Esophagus muscularis mucosa (tissue), 4 donors: ENCODE measurements at regions not wholly inside any gene's neighbourhood (a gene's known extent, or its start where the extent isn't known, plus 50 kb on each side); places are given as distances from the start of the nearest gene placed in this dataset.

Experiments
- DNase-seq: peaks from one replicate; pipeline ENCODE4 v3.0.0-alpha.2; 2017; ENCODE audit errors: extremely low spot score
- H3K27ac ChIP-seq, 4 donors: fragments of 200-600 bp; sonication (generic); replicated peaks in 1 of 4; 1 replicate in 3 of 4; 2 replicates in 1 of 4; pipeline ENCODE4 v1.5.1; 2016 to 2019; ENCODE audit warnings: mild to moderate bottlenecking in 1 of 4
- H3K27me3 ChIP-seq, 4 donors: fragments of 200-600 bp; sonication (generic); one replicate each; pipeline versions ENCODE4 v1.5.1 to v1.6.0; 2016 to 2019
- H3K36me3 ChIP-seq, 4 donors: fragments of 200-600 bp; sonication (generic); one replicate each; pipeline ENCODE4 v1.5.1; 2016 to 2019
- H3K4me1 ChIP-seq, 4 donors: fragments of 200-600 bp; sonication (generic); one replicate each; pipeline ENCODE4 v1.5.1; 2016 to 2019
- H3K4me3 ChIP-seq, 4 donors: fragments of 200-600 bp; sonication (generic); 1 replicate in 2 of 4; 2 replicates in 2 of 4; pipeline ENCODE4 v1.5.1; 2016 to 2019; ENCODE audit warnings: mild to moderate bottlenecking in 4 of 4, moderate library complexity in 1 of 4
- H3K9me3 ChIP-seq, 4 donors: fragments of 200-600 bp; sonication (generic); 1 replicate in 3 of 4; 2 replicates in 1 of 4; pipeline ENCODE4 v1.5.1; 2016 to 2019
- CTCF ChIP-seq, 3 experiments: fragments of 200-600 bp in 2 of 3; fragments of 450-650 bp in 1 of 3; sonication (generic) in 2 of 3; IDR thresholded peaks; one replicate each; pipeline ENCODE4 v1.5.1; 2017 to 2019; ENCODE audit warnings: antibody characterized with exemption in 3 of 3, mild to moderate bottlenecking in 2 of 3, moderate library complexity in 1 of 3
- EP300 ChIP-seq: sonication (generic); formaldehyde crosslinking; IDR thresholded peaks from one replicate; pipeline ENCODE4 v1.6.1; 2017; ENCODE audit warnings: antibody characterized with exemption
- POLR2A ChIP-seq: fragments of 450-650 bp; IDR thresholded peaks from one replicate; pipeline ENCODE4 v1.6.1; 2017; ENCODE audit warnings: antibody characterized with exemption, moderate library complexity, mild to moderate bottlenecking, low read depth
- POLR2AphosphoS5 ChIP-seq, 2 donors: sonication (generic); formaldehyde crosslinking; IDR thresholded peaks; one replicate each; pipeline ENCODE4 v1.6.1; 2017; ENCODE audit warnings: antibody characterized with exemption in 2 of 2
- WGBS: methylation state at CpG from one replicate; pipeline ENCODE4 v1.1.5; 2018; 5-methylcytosine and 5-hydroxymethylcytosine counted together
- intact Hi-C: fragments of 100-400 bp; cut with DNase I; formaldehyde crosslinking; loops from one replicate; pipeline ENCODE4 v1.15.1; 2023

- H3K27me3 ChIP-seq, result no peaks in the 10 kb centered on the region
- no peaks in the 10 kb centered on the region for H3K9me3 ChIP-seq
- peak; percentile 75 for DNase-seq
- TF ChIP-seq EP300 (no peak), CTCF (IDR thresholded peaks at IDR 0.05) (no peak), POLR2AphosphoS5 (IDR thresholded peaks at IDR 0.05) (no peak)
- intact Hi-C loops, result no loop called here
- no peak overlapping the region for H3K4me3 ChIP-seq
- WGBS, result 69% methylated on average over 9 of the region's 9 CpGs
- H3K4me1 ChIP-seq, result peaks cover 17 to 21% (median 20%) of the 10 kb centered on the region in 4 donors
- no peaks in the 10 kb centered on the region for H3K36me3 ChIP-seq
- peak overlapping the region in 2 of 4 donors; percentile 53 to 65 for H3K27ac ChIP-seq
These were observed 174.8 kb upstream of the KLF3 start for GRCh38 chr4:38489011-38489861.

GRCh38 chr4:38489924-38490639 is 173.9 kb upstream of the KLF3 start:
- H3K4me1 ChIP-seq, result peaks cover 17 to 21% (median 20%) of the 10 kb centered on the region in 4 donors
- H3K27me3 ChIP-seq, result no peaks in the 10 kb centered on the region
- peak; percentile 70 for DNase-seq
- TF ChIP-seq POLR2AphosphoS5 (IDR thresholded peaks at IDR 0.05), result peak in 1 of 2 donors; percentile 40
- no peak for TF ChIP-seq EP300
- no peak for TF ChIP-seq POLR2A
- no peak for TF ChIP-seq CTCF (IDR thresholded peaks at IDR 0.05)
- H3K36me3 ChIP-seq, result no peaks in the 10 kb centered on the region
- intact Hi-C loops, result no loop called here
- no peaks in the 10 kb centered on the region for H3K9me3 ChIP-seq
- WGBS, result 38% methylated on average over 7 of the region's 7 CpGs
- no peak overlapping the region for H3K4me3 ChIP-seq
- peak overlapping the region in 3 of 4 donors; percentile 42 to 65 (median 53) for H3K27ac ChIP-seq

DNA sequence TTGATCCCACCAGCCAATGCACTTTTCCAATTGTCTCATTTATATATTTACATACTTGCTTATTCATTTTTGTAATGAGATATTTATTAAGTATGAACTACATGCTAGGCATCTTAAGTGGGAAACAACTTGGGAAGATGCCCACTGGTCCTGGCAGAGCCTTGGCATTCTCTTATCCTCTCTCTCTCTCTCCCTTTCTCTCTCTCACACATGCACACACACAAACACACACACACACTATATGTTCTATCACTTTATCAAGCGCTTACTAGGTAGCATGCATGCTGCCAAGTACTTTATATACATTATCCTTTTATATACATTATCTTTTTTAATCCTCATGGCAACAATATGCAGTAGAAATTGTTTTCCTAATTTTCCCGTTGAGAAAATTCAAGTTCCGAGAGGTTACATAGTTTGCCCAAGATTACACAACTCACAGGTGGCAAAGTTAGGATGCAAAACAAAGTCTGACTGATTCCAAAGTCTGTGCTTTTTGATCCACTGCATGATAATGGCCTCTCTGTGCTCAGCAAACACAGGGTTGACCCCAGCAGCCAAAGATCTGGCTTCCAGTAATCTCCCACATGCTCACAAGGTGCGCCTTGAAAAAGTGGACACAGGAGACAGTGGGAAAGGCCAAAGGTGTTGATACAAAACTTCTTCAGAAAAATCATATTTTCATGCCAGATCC is 173.1 kb upstream of the KLF3 start:
- no peaks in the 10 kb centered on the region for H3K9me3 ChIP-seq
- 83% methylated on average over 4 of the region's 4 CpGs for WGBS
- peaks cover 17 to 21% (median 20%) of the 10 kb centered on the region in 4 donors for H3K4me1 ChIP-seq
- intact Hi-C loops, result no loop called here
- H3K27me3 ChIP-seq, result no peaks in the 10 kb centered on the region
- H3K4me3 ChIP-seq, result no peak overlapping the region
- no peak for TF ChIP-seq POLR2AphosphoS5 (IDR thresholded peaks at IDR 0.05)
- TF ChIP-seq POLR2A, result no peak
- no peak for TF ChIP-seq EP300
- no peak for TF ChIP-seq CTCF (IDR thresholded peaks at IDR 0.05)
- peak; percentile 72 for DNase-seq
- H3K27ac ChIP-seq, result peak overlapping the region in 2 of 4 donors; percentile 53 to 65
- H3K36me3 ChIP-seq, result no peaks in the 10 kb centered on the region

DNA sequence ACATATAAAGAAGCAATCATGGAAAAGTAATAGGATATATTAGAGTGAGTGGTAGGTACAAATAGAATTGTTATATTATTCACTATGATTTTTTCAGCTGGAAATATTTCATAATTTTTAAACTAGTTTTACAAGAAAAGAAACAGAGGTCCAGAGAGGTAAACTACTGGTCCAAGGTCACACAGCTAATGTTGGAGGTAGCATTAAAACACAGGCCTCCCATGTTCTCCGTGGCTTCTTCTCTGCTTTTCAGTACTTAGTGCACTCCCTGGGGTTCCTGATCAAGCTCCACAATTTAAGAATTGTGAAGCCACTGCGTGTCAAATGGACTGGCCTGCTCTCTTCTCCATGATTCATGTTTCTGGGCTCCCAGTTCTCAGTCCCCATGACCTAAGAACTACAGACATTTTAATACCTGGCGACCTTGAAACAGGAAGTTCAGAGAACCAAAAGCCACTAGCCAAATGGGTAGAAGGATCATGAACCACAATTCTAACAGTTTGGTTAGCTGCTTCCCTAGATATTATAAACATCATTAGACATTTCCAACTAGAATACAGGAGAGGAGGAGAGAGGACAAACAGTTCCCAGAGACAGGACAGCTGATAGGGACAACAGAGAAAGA is 172.0 kb upstream of the KLF3 start:
- WGBS, result 88% methylated on average over 3 of the region's 3 CpGs
- Histone ChIP-seq H3K4me3 (no peak overlapping the region), H3K27ac (no peak overlapping the region), H3K36me3 (no peaks in the 10 kb centered on the region), H3K4me1 (peaks cover 17 to 21% (median 20%) of the 10 kb centered on the region in 4 donors), H3K27me3 (no peaks in the 10 kb centered on the region), H3K9me3 (no peaks in the 10 kb centered on the region)
- TF ChIP-seq POLR2A (no peak), CTCF (IDR thresholded peaks at IDR 0.05) (no peak), POLR2AphosphoS5 (IDR thresholded peaks at IDR 0.05) (no peak), EP300 (no peak)
- intact Hi-C loops, result no loop called here
- peak; percentile 8 for DNase-seq
